NCI-H524 treated with DMSO at 0.1 percent for 48 hours (cell line): ENCODE measurements at regions not wholly inside any gene's neighbourhood (a gene's known extent, or its start where the extent isn't known, plus 50 kb on each side); places are given as distances from the start of the nearest gene placed in this dataset.

Experiments
- DNase-seq: peaks from one replicate; lab custom pipeline; 2025; lab: John Stamatoyannopoulos, UW

- no peak for DNase-seq
These were observed 880.2 kb upstream of the EPHA6 start for GRCh38 chr3:95934181-95934580.

GRCh38 chr3:95939235-95939809 is 875.1 kb upstream of the EPHA6 start:
- DNase-seq, result no peak

GRCh38 chr3:95965704-95966336 is 848.6 kb upstream of the EPHA6 start:
- DNase-seq, result no peak

GRCh38 chr3:95971573-95971972 is 842.8 kb upstream of the EPHA6 start:
- no peak for DNase-seq

GRCh38 chr3:95994338-95994737 is 820.1 kb upstream of the EPHA6 start:
- DNase-seq, result no peak

- DNase-seq, result no peak
These were observed 813.4 kb upstream of the EPHA6 start for GRCh38 chr3:96000966-96001365.

GRCh38 chr3:96007650-96008195 is 806.7 kb upstream of the EPHA6 start:
- no peak for DNase-seq

- no peak for DNase-seq
These were observed 801.5 kb upstream of the EPHA6 start for GRCh38 chr3:96012939-96013338.

GRCh38 chr3:96017556-96017955 is 796.8 kb upstream of the EPHA6 start:
- no peak for DNase-seq

- DNase-seq, result no peak
These were observed 791.7 kb upstream of the EPHA6 start for GRCh38 chr3:96022676-96023075.

GRCh38 chr3:96027718-96028117 is 786.7 kb upstream of the EPHA6 start:
- DNase-seq, result no peak

- no peak for DNase-seq
These were observed 774.8 kb upstream of the EPHA6 start for GRCh38 chr3:96039632-96040031.

GRCh38 chr3:96059301-96059700 is 755.1 kb upstream of the EPHA6 start:
- DNase-seq, result no peak

- no peak for DNase-seq
These were observed 745.3 kb upstream of the EPHA6 start for GRCh38 chr3:96069065-96069464.

- no peak for DNase-seq
These were observed 743.7 kb upstream of the EPHA6 start for GRCh38 chr3:96070678-96071077.

- no peak for DNase-seq
These were observed 743.3 kb upstream of the EPHA6 start for GRCh38 chr3:96071097-96071496.

- no peak for DNase-seq
These were observed 742.2 kb upstream of the EPHA6 start for GRCh38 chr3:96072226-96072625.

- DNase-seq, result no peak
These were observed 730.8 kb upstream of the EPHA6 start for GRCh38 chr3:96083610-96084009.

GRCh38 chr3:96086018-96086417 is 728.4 kb upstream of the EPHA6 start:
- DNase-seq, result no peak

- peak; percentile 10 for DNase-seq
These were observed 713.3 kb upstream of the EPHA6 start for GRCh38 chr3:96101006-96101560.

- no peak for DNase-seq
These were observed 707.7 kb upstream of the EPHA6 start for GRCh38 chr3:96106701-96107100.
